Esophagus (tissue), 2 donors: ENCODE measurements at regions not wholly inside any gene's neighbourhood (a gene's known extent, or its start where the extent isn't known, plus 50 kb on each side); places are given as distances from the start of the nearest gene placed in this dataset.

ENCODE experiments used
- H3K27ac ChIP-seq, 2 donors: one replicate each; pipeline ENCODE4 v1.5.1; 2013; ENCODE audit warnings: low read depth in 2 of 2, mild to moderate bottlenecking in 2 of 2, inconsistent platforms in 1 of 2, low read length in 1 of 2, moderate library complexity in 1 of 2
- H3K27me3 ChIP-seq, 2 donors: one replicate each; pipeline ENCODE4 v1.6.1; 2013; ENCODE audit warnings: low read length in 2 of 2, control low read depth in 1 of 2, mild to moderate bottlenecking in 1 of 2; ENCODE audit not compliant: insufficient read depth in 2 of 2, control insufficient read depth in 1 of 2
- H3K36me3 ChIP-seq, 2 donors: one replicate each; pipeline ENCODE4 v1.6.1; 2013; ENCODE audit warnings: low read length in 1 of 2; ENCODE audit not compliant: control insufficient read depth in 2 of 2, insufficient read depth in 2 of 2
- H3K4me1 ChIP-seq, 2 donors: one replicate each; pipeline ENCODE4 v1.6.1; 2013; ENCODE audit warnings: low read length in 1 of 2; ENCODE audit not compliant: control insufficient read depth in 2 of 2, insufficient read depth in 2 of 2
- H3K4me3 ChIP-seq, 2 donors: one replicate each; pipeline ENCODE4 v1.5.1; 2013; ENCODE audit warnings: low read length in 2 of 2, mild to moderate bottlenecking in 2 of 2, low read depth in 1 of 2, moderate library complexity in 1 of 2
- H3K9me3 ChIP-seq, 2 donors: one replicate each; pipeline ENCODE4 v1.6.1; 2013; ENCODE audit warnings: mild to moderate bottlenecking in 2 of 2, low read depth in 1 of 2, low read length in 1 of 2, moderate library complexity in 1 of 2; ENCODE audit not compliant: control insufficient read depth in 2 of 2, insufficient read depth in 1 of 2
- WGBS, 2 donors: extraction: QIAGEN DNeasy Blood & Tissue Kit; methylation state at CpG; one replicate each; pipeline ENCODE4 v1.1.7; 2013; 5-methylcytosine and 5-hydroxymethylcytosine counted together
- donor health status: healthy with polysubstance abuse.
- donor health status: Bipolar disorder and iron deficiency.

- Histone ChIP-seq H3K27me3 (no peaks in the 10 kb centered on the region), H3K4me3 (no peak overlapping the region), H3K4me1 (no peaks in the 10 kb centered on the region), H3K9me3 (no peaks in the 10 kb centered on the region), H3K27ac (no peak overlapping the region), H3K36me3 (no peaks in the 10 kb centered on the region)
- WGBS, 2 donors = 38 to 48% methylated on average over 1 of the region's 1 CpG
These were observed 825.6 kb upstream of the INTU start for GRCh38 chr4:126807132-126807531.

GRCh38 chr4:126812076-126812475, 820.7 kb upstream of the INTU start:
- Histone ChIP-seq H3K9me3 (no peaks in the 10 kb centered on the region), H3K36me3 (no peaks in the 10 kb centered on the region), H3K27me3 (no peaks in the 10 kb centered on the region), H3K4me3 (no peak overlapping the region), H3K27ac (no peak overlapping the region), H3K4me1 (no peaks in the 10 kb centered on the region)

- Histone ChIP-seq H3K9me3 (no peaks in the 10 kb centered on the region), H3K27ac (no peak overlapping the region), H3K4me3 (no peak overlapping the region), H3K27me3 (no peaks in the 10 kb centered on the region), H3K4me1 (no peaks in the 10 kb centered on the region), H3K36me3 (no peaks in the 10 kb centered on the region)
- WGBS, 2 donors = 81 to 85% methylated on average over 1 of the region's 1 CpG
These were observed 812.1 kb upstream of the INTU start for GRCh38 chr4:126820631-126821030.

- H3K4me1 ChIP-seq = no peaks in the 10 kb centered on the region
- no peaks in the 10 kb centered on the region for H3K9me3 ChIP-seq
- H3K27ac ChIP-seq = no peak overlapping the region
- H3K27me3 ChIP-seq = no peaks in the 10 kb centered on the region
- no peak overlapping the region for H3K4me3 ChIP-seq
- no peaks in the 10 kb centered on the region for H3K36me3 ChIP-seq
- 92 to 95% methylated on average over 1 of the region's 1 CpG for whole genome bisulfite sequencing, 2 donors
These were observed 811.6 kb upstream of the INTU start for GRCh38 chr4:126821152-126821551.

- WGBS, 2 donors = 64 to 68% methylated on average over 3 of the region's 3 CpGs
- Histone ChIP-seq H3K4me3 (no peak overlapping the region), H3K36me3 (no peaks in the 10 kb centered on the region), H3K27ac (no peak overlapping the region), H3K27me3 (no peaks in the 10 kb centered on the region), H3K4me1 (no peaks in the 10 kb centered on the region), H3K9me3 (peaks cover 0 to 8% of the 10 kb centered on the region in 2 donors)
These were observed 807.7 kb upstream of the INTU start for GRCh38 chr4:126825083-126825482.

GRCh38 chr4:126827669-126828068, 805.1 kb upstream of the INTU start:
- Histone ChIP-seq H3K27ac (no peak overlapping the region), H3K4me1 (no peaks in the 10 kb centered on the region), H3K27me3 (no peaks in the 10 kb centered on the region), H3K4me3 (no peak overlapping the region), H3K36me3 (no peaks in the 10 kb centered on the region), H3K9me3 (peaks cover 0 to 15% of the 10 kb centered on the region in 2 donors)
- WGBS, 2 donors = 39 to 48% methylated on average over 2 of the region's 2 CpGs

- Histone ChIP-seq H3K27me3 (no peaks in the 10 kb centered on the region), H3K9me3 (peaks cover 0 to 9% of the 10 kb centered on the region in 2 donors)
These were observed 797.9 kb upstream of the INTU start for GRCh38 chr4:126834854-126835253.

GRCh38 chr4:126838941-126839679, 793.6 kb upstream of the INTU start:
- no peak overlapping the region for H3K27ac ChIP-seq
- no peaks in the 10 kb centered on the region for H3K36me3 ChIP-seq
- no peaks in the 10 kb centered on the region for H3K27me3 ChIP-seq
- no peaks in the 10 kb centered on the region for H3K4me1 ChIP-seq
- no peak overlapping the region for H3K4me3 ChIP-seq
- WGBS, 2 donors = 68 to 73% methylated on average over 3 of the region's 3 CpGs
- peaks cover 3% of the 10 kb centered on the region in 2 donors for H3K9me3 ChIP-seq

More at GRCh38 chr4:126834854-126835253, 797.9 kb upstream of the INTU start:
- no peaks in the 10 kb centered on the region for H3K4me1 ChIP-seq
- H3K27ac ChIP-seq = no peak overlapping the region
- H3K4me3 ChIP-seq = no peak overlapping the region
- no peaks in the 10 kb centered on the region for H3K36me3 ChIP-seq

GRCh38 chr4:126843492-126844067, 789.2 kb upstream of the INTU start:
- Histone ChIP-seq H3K4me3 (no peak overlapping the region), H3K27me3 (no peaks in the 10 kb centered on the region), H3K4me1 (no peaks in the 10 kb centered on the region), H3K9me3 (peaks cover 3% of the 10 kb centered on the region in 2 donors), H3K27ac (no peak overlapping the region), H3K36me3 (no peaks in the 10 kb centered on the region)
- WGBS, 2 donors = 88 to 93% methylated on average over 5 of the region's 5 CpGs

GRCh38 chr4:126850286-126850685, 782.5 kb upstream of the INTU start:
- no peaks in the 10 kb centered on the region for H3K27me3 ChIP-seq
- H3K4me3 ChIP-seq = no peak overlapping the region
- no peaks in the 10 kb centered on the region for H3K36me3 ChIP-seq
- 20 to 33% methylated on average over 1 of the region's 1 CpG for WGBS, 2 donors
- no peak overlapping the region for H3K27ac ChIP-seq
- no peaks in the 10 kb centered on the region for H3K4me1 ChIP-seq
- H3K9me3 ChIP-seq = peaks cover 0 to 3% of the 10 kb centered on the region in 2 donors
